Kasumi-1 (cell line): ENCODE measurements at regions not wholly inside any gene's neighbourhood (a gene's known extent, or its start where the extent isn't known, plus 50 kb on each side); places are given as distances from the start of the nearest gene placed in this dataset.
"Not testable (repeated sequence)": the region's sequence is repeated elsewhere in the genome, so short reads cannot be mapped to it uniquely, and the experiment has no call there.

ENCODE experiments used
- DNase-seq, 2 experiments: peaks; one replicate each; lab custom pipeline; 2025; lab: John Stamatoyannopoulos, UW

DNA sequence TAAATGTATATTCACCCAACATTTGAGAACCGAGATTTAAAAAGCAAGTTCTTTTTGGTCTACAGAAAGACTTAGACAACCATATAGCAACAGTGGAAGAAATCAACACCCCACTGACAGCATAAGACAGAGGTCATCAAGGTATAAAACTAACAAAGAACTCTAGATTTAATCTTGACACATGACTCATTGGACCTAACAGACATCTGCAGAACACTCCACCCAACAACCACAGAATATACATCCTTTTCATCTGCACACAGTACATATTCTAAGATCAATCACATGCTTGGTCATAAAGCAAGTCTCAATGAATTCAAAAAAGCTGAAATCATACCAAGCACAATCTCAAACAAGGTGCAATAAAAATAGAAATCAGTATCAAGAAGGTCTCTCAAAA, 65.8 kb downstream of the SPIN4 start:
- DNase-seq, result no peak

DNA sequence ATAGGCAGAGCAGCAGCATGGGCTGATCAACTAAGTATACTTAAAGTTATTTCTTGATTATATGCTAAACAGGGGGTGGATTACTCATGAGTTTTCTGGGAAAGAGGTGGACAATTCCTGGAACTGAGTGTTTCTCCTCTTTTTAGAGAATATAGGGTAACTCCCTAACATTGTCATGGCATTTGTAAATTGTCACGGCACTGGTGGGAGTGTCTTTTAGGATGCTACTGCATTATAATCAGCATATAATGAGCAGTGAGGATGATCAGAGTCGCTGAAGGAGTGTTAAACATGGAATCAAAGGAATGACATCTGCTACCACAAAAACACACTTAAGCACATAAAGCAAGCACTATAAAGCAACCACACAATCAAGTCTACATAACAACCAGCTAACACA, 66.5 kb downstream of the SPIN4 start:
- no peak for DNase-seq

DNA sequence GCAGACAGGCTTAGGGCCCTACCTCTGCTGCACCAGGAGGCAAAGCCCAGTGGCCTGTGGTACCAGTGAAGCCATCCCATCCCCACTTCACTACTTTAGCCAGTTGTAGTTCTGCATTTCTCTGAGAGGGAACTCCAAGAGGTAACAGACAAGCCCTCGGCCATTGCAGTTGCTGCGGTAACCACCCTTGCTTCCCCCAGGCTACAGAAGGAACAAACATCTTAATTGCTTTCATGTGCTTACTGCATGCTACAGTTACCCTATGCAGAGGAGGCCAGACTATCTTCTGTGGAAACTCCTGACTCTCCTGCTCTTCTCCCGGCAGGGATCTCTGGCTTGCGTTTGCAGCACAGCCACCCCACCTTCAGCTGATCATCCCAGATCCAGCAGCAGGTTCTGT, 67.8 kb downstream of the SPIN4 start:
- DNase-seq, result no peak

DNA sequence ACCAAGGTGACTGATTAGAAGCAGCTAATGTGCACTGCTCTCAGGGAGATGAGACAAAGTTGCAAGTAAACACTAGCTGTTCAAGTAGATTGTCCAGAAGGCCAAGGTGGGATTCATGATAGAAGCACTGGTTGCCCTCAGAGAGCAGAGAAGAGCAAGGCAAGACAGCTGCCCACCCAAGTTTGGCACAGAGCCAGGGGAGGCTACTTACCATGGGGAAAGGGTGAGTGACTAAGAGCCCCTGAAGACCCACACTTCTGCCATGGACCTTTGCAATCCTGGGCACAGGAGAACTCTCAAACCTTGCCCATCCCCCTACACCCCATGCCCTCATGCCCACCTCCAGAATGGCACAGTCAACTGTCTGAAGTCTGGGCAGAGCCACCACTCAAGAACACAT, 68.3 kb downstream of the SPIN4 start:
- DNase-seq, result no peak

DNA sequence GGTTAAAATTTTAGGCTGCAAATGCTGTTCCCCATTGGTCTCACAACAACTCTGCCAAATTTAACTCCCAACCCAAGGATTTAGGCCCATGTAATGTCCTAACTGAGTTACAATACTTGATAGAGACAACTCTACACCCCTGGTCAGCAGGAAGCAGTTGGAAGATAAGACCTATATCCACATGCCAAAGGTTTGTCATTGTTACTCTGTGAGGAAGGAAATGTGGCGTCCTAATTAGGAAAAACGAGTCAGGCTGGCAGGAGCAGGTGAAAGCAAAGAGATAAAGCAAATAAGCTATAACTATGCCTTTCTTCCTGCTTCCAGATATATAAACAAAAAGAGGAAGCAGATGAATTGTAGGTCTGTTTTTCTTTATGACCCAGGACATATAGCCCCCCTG, 69.1 kb downstream of the SPIN4 start:
- no peak for DNase-seq

DNA sequence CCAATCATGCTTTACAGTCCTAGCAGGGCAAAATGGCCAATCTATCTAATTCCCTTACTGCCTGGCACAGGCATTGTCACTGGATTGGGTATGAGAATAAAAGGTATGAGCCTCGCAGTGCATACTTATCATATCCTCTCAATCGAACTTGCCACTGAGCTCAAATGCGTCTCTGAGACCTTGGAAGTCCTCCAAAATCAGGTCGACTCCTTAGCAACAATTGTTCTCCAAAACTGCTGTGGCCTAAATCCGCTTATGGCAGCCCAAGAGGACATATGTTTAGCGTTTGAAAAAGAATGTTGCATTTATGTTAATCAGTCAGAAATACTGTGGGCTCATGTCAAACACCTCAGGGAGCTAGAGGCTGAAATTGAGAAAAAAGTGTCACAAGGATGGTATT, 69.7 kb downstream of the SPIN4 start:
- no peak for DNase-seq

DNA sequence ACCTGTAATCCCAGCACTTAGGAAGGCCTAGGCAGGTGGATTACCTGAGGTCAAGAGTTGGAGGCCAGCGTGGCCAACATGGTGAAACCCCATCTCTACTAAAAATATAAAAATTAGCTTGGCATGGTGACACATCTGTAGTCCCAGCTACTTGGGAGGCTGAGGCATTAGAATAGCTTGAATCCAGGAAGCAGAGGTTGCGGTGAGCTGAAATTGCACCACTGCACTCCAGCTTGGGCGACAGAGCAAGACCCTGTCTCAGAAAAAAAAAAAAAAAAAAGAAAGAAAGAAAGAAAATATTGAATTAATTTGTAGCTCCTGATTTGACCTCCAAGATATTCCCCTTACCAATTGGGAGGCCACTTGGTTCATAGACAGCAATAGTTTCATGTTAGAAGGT, 73.7 kb downstream of the SPIN4 start:
- not testable (repeated sequence) for DNase-seq

DNA sequence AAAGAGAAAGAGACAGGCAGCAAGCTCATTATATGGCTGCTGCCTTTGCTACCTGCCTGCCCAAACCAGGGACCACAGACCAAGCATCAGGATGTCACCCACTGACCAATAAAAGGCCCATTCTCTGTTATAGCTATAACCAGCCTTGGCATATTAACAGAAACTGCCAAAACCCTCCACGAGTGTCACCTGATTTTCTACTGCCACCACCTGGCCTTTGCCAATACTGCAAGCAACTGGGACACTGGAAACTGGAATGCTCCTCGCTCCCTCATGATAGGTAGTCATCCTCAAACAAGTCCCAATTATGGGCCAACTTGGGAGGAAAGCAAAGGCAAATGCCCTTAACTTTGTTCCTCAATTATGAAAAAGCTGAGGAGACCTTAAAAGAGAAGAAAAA, 76.0 kb downstream of the SPIN4 start:
- no peak for DNase-seq

DNA sequence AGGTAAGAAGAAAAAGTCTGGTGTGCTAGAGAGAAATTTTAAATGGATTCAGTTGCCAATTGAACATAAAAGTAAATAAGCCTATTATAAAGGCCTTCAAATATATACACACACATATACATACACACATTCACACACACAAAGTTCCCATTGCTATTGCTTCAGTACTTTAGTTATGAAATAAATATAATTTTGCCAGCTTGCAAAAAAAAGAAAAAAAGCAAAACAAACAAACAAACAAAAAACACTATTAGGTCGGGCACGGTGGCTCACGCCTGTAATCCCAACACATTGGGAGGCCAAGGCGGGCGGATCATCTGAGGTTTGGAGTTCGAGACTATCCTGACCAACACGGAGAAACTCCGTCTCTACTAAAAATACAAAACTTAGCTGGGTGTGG, 80.3 kb downstream of the SPIN4 start:
- no peak for DNase-seq

DNA sequence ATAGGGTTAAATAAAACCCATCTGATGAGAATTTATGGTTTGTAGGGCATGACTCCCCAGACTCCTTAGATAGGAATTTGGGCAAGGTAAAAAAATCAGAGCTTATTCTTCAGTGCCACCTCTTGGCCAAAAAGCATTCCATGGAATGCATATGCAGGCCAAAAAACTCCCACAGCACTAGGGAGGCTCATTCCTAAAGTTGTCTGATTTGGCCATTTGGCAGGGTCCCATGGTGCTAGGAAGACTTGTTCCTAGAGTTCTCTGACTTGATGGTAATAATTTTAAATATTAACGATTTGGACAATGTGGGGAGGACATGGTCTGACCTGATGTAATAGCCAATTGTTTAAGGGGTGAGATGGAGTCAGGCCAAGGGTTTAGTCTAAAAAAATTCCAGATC, 93.0 kb downstream of the SPIN4 start:
- DNase-seq, result no peak

DNA sequence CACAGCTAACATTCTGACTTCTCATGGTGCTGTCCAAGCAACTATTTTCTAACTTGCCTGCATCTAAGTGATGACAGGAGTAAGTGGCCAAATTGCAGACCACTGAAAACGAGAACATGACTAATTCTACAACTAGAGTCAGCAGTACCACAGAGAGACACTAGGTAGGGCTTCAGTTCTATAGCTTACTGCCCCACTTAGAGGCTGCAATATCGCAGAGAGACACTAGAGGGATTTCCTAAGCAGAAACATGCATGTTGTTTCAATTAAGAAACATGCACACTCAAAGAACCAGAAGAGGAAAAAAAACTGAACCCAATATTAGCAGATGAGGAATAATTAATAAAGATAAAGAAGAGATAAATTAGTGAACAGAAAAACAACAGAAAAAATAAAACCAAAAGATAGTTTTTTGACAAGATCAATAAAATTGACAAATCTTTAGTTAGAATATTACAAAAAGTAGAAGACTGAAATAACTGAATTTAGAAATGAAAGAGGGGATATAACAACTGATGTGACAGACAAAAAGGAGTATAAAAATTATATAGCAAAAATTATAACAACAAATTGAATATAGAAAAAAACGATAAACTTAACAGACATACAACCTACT, 100.8 kb downstream of the SPIN4 start:
- no peak for DNase-seq

DNA sequence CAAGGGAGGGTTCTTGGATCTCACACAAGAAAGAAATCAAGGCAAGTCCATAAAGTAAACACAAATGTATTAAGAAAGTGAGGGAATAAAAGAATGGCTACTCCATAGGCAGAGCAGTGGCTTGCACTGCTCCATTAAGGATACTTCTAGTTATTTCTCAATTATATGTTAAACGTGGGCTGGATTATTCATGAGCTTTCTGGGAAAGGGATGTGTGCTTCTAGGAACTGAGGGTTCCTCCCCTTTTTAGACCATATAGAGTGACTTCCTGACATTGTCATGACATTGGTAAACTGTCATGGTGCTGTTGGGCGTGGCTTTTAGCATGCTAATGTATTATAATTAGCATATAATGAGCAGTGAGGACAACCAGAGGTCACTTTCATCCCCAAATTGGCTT, 108.4 kb downstream of the SPIN4 start:
- DNase-seq, result not testable (repeated sequence)

DNA sequence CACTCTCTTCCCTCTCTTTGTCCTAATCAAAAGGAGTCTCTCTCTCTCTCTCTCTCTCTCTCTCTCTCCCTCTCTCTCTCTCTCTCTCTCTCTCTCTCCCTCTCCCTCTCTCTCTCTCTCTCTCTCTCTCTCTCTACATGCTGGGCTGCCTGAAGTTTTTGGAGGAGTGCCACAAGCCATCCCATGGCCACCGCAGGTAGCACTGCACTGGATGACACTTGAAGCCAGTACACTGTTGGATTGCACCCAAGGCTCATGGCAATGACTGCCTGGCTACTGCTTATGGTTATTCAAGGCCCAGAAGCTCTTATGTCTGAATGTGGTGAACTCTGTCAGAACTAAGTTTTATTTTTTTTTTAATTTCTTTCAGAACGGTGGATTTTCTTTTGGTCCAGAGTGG, 115.2 kb downstream of the SPIN4 start:
- DNase-seq, result not testable (repeated sequence)

DNA sequence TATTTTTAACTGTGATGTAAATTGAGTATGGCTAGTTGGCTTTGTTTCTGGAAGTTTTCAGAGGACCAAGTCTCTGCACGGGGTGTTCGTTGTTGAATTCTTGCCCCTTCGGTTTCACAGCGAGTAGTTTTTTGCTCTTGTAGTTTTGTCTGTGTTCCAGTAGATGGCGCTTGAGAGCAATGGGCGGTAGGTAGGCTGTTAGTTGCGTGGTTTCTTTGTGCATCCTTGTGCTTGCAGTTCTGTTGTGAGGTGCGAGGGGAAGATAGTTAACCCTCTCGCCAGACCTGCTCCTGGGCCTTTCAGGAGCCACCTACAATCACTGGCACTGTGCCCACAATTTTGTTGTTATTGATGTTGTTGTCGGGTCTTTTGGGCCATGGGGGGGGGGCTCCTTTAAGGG, 118.1 kb downstream of the SPIN4 start:
- DNase-seq, result not testable (repeated sequence)

DNA sequence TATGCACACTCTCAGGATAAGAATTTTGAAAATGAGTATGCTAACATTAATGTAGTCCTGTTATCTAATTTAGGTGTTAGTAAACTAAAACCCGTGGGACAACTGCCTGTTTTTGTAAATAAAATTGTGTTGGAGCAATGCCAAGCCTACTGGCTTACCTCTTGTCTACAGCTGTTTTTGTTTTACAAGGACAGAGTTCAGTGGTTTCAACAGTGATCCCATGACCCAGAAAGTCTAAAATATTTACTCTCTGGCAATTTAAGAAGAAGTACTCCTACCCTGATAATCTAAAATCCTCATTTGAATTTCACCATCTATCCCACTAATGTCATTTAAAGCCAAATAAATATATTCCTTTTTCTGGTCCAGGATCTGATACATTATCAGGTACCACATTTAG, 132.9 kb downstream of the SPIN4 start:
- DNase-seq, result not testable (repeated sequence)

DNA sequence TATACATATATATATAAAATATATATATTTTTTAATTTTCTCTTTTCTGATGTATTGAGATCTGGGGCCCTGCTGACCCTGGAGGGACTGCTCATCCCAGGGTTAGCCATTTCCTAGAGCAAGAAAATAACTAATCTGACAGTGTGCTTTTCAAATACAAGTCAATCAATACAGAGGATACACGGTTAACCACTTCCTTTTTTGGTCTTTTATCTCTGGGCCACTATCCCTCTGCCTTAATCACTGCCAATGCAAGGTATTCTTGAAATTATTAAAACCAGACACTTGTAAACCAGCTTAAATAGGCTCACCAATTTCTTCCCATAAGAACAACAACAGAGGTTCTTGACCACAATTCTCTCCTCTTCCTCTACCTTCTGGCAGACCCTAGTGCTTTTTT, 133.6 kb downstream of the SPIN4 start:
- DNase-seq, result not testable (repeated sequence)

DNA sequence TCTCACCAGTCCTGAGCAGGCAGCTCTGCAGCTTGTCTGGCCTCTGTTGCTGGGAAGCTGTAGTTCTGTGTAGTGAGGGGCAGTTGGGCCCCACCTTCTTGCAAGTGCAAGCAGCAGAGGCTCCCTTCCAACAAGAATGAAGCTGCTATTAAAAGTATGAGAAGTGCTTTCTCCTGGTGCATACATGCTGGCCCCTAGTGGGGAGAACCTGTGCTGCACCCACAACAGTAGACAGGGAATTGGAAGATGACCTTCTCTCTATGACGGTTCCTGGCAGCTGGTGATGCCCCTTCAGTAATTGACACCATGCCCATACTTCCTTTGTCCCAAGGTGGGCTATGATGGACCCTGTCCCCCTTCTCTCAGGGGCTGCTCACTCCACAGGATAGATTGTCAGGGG, 141.5 kb downstream of the SPIN4 start:
- DNase-seq, result not testable (repeated sequence)

DNA sequence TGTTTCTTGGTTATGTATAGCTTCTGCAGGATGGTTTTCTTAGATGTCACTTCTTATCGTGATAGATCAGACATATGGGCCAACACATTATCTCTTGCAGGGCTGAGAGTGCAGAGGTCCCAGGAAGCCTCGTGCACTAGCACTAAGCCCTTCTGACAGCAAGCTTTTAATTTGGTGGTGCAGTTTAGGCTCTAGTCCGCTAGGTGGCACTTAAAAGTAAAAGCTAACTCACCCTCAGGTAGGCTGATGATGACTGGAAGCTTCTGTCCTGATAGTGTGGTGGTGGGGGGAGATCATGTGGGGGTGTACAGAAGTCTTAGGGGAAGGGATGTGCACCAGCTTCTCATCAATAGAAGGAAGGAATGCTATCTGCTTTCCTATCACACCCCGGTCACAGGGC, 142.0 kb downstream of the SPIN4 start:
- not testable (repeated sequence) for DNase-seq

DNA sequence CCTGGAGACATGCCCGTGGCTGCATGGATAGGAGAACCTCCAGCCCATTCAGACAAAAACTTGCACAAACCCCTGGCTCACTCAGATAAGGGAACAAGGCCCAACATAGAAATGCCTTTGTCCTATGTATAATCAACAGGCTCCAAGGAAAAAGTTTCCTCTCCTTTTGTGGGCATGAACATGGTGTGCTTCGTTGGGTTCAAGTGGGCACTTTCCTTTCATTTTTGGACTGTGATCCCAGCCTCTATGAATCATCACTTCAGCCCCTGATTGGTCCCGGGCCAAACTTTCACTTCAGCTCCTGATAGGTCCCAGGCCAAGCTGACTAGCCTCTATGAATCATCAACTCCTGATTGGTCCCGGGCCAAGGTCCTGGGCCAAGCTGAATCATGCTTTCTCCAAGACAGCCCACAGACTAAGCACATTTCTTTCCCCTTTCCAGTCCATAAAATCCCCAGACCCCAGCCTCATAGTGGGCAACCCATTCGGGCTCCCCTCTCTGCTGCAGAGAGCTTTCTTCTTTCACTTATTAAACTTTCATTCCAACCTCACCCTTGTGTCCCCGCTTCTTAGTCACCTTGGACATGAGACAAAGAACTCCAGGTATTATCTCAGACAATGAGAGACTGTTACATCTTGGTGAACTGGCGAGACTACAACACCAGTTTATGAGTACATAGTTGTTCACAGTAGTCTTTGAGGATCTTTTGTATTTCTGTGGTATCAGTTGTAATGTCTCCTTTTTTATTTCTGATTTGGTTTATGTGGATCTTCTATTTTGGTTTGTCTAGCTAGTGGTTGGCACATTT, 146.7 kb downstream of the SPIN4 start:
- DNase-seq, result not testable (repeated sequence)

DNA sequence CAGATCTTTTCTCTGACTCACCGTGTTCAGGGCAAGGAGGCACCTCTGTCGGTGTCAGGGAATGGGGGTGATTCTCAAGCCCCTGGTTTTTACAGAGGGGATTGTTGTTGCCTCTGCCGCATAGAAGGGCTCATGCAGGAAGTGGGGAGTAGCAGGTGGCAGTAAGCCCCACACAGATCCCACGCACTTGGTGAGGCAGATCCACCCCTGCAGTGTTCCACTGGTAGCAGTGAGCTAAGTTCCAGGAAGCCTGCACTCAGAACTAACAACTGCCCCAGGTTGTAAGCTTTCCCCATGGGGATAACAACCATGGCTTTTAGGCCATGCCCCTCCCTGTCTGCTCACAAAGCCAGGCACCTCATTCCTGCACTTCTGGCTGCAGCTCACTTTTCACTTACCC, 149.1 kb downstream of the SPIN4 start:
- DNase-seq, result not testable (repeated sequence)

DNA sequence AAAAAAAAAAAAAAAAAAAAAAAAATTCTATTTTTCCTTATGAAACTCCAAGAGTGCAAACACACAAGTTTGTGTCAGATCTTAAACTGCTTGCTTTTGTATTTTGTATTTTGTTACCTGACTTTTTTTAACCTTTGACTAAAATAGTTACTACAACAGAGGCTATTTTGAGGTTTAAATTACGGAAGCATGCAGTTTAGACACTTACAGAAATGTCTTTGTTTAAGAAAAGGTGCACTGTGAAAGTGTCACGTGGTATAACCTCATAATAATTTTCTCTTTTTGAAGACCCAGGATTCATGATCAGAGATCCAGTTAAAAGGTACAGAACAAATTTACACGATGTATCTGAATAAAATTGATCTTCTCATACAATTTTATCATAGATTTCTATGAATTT, 152.4 kb downstream of the SPIN4 start:
- DNase-seq, result not testable (repeated sequence)

DNA sequence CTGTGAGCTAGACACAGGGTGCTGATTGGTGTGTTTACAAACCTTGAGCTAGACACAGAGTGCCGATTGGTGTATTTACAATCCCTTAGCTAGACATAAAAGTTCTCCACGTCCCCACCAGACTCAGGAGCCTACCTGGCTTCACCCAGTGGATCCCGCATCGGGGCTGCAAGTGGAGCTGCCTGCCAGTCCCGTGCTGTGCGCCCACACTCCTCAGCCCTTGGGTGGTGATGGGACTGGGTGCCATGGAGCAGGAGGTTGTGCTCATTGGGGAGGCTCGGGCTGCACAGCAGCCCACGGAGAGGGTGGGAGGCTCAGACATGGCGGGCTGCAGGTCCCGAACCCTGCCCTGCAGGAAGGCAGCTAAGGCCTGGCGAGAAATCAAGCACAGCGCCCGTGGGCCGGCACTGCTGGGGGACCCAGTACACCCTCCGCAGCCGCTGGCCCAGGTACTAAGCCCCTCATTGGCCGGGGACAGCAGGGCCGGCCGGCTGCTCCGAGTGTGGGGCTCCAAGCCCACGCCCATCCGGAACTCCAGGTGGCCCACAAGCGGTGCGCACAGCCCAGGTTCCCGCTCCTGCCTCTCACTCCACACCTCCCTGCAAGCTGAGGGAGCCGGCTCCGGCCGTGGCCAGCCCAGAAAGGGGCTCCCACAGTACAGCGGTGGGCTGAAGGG, 158.6 kb downstream of the SPIN4 start:
- not testable (repeated sequence) for DNase-seq

DNA sequence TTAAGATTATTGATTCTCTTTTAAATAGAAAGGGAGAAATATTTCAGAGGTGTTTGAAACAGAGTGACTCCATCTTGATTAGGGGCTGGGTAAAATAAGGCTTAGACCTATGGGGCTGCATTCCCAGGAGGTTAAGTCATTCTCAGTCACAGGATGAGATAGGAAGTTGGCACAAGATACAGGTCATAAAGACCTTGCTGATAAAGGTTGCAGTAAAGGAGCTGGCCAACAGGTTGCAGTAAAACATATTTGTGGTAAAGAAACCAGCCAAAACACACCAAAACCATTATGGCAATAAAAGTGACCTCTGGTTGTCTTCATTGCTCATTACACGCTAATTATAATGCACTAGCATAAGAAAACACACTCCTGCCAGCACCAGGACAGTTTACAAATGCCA, 165.0 kb downstream of the SPIN4 start:
- no peak for DNase-seq
